K562 (cell line): ENCODE measurements at regions not wholly inside any gene's neighbourhood (a gene's known extent, or its start where the extent isn't known, plus 50 kb on each side); places are given as distances from the start of the nearest gene placed in this dataset.

Source experiments
- ARNT ChIP-seq, 2 experiments: fragments of 450-650 bp; IDR thresholded peaks; 2 replicates each; pipeline ENCODE4 v1.6.1; 2016; ENCODE audit warnings: mild to moderate bottlenecking in 1 of 2
- FOS ChIP-seq: IDR thresholded peaks from 3 replicates; pipeline ENCODE4 v1.6.1; 2011; ENCODE audit not compliant: insufficient read length; ENCODE audit errors: extremely low read depth
- JUN ChIP-seq, 2 experiments: sonication (generic) in 1 of 2; formaldehyde crosslinking in 1 of 2; IDR thresholded peaks; 2 replicates each; pipeline versions ENCODE4 v1.6.1 to v1.8.0; 2012 to 2022; ENCODE audit warnings: borderline replicate concordance in 2 of 2, mild to moderate bottlenecking in 2 of 2, improper control_type of control experiment in 1 of 2, low read depth in 1 of 2, low read length in 1 of 2, missing genetic modification reagents in 1 of 2
- MYBL2 ChIP-seq, 2 experiments: fragments of 450-650 bp in 1 of 2; sonication (generic) in 1 of 2; formaldehyde crosslinking in 1 of 2; IDR thresholded peaks; 2 replicates each; pipeline versions ENCODE4 v1.6.1 to v1.8.1; 2017 to 2022; ENCODE audit warnings: borderline replicate concordance in 1 of 2, inconsistent platforms in 1 of 2, low read depth in 1 of 2, mild to moderate bottlenecking in 1 of 2, missing genetic modification reagents in 1 of 2, moderate library complexity in 1 of 2
- POLR2AphosphoS5 ChIP-seq: IDR thresholded peaks from 2 replicates; pipeline ENCODE4 v1.6.1; 2011; ENCODE audit warnings: mild to moderate bottlenecking, low read depth, low read length, moderate library complexity; ENCODE audit not compliant: control insufficient read depth, insufficient read depth
- POU5F1 ChIP-seq: fragments of 150-350 bp; IDR thresholded peaks from 2 replicates; pipeline ENCODE4 v1.6.1; 2014; ENCODE audit warnings: borderline replicate concordance, low read length, low read depth, mild to moderate bottlenecking; ENCODE audit not compliant: partially characterized antibody
- TEAD1 ChIP-seq, 2 experiments: fragments of 450-650 bp in 1 of 2; sonication (generic) in 1 of 2; formaldehyde crosslinking; IDR thresholded peaks; 2 replicates each; pipeline versions ENCODE4 v1.4.0 to v1.8.0; 2020 to 2022; ENCODE audit warnings: mild to moderate bottlenecking in 2 of 2, missing genetic modification reagents in 1 of 2
- ZNF263 ChIP-seq: sonication (generic); formaldehyde crosslinking; IDR thresholded peaks from 2 replicates; pipeline ENCODE4 v1.8.0; 2022; ENCODE audit warnings: mild to moderate bottlenecking, missing genetic modification reagents, borderline replicate concordance
- ZNF354B ChIP-seq: fragments of 250-450 bp; sonication (Bioruptor Pico); IDR thresholded peaks from 2 replicates; pipeline ENCODE4 v1.4.0; 2020
- TF ChIP-seq, protein P1 (sequence below), 2 experiments: fragments of 450-650 bp; formaldehyde crosslinking in 1 of 2; IDR thresholded peaks; 2 replicates each; pipeline versions ENCODE4 v1.4.0 to v1.6.1; 2014 to 2020; ENCODE audit warnings: mild to moderate bottlenecking in 2 of 2, borderline replicate concordance in 1 of 2, low read depth in 1 of 2

DNA sequence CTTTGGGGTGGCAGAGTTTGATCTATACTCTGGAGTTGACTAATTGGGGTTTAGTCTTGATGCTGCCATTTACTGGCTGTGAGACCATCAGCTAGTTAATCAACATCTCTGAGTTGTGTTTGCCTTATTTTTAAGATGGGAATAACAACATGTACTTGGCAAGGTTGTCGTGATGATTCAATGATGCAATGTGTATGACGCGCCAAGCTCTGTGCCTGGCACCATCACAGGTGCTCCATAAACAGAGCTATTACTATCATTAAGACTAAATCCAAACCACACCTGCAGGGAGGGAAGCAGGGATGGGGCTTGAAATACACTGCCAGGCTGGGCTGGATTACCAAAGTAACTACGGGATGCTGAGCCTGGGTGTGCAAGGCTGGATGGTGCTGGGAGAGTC lies 60.1 kb upstream of the E2F3 start:
- TF ChIP-seq ARNT (IDR thresholded peaks at IDR 0.05) = no peak
- no peak for TF ChIP-seq JUN (IDR thresholded peaks at IDR 0.05; ENCODE audit: borderline replicate concordance, low read depth, low read length)
- no peak for TF ChIP-seq JUN (CRISPR knock-in tag; IDR thresholded peaks at IDR 0.05; ENCODE audit: borderline replicate concordance)
- TF ChIP-seq FOS = no peak
- no peak for TF ChIP-seq TEAD1 (CRISPR knock-in tag; IDR thresholded peaks at IDR 0.05)
- TF ChIP-seq, protein P1, sequence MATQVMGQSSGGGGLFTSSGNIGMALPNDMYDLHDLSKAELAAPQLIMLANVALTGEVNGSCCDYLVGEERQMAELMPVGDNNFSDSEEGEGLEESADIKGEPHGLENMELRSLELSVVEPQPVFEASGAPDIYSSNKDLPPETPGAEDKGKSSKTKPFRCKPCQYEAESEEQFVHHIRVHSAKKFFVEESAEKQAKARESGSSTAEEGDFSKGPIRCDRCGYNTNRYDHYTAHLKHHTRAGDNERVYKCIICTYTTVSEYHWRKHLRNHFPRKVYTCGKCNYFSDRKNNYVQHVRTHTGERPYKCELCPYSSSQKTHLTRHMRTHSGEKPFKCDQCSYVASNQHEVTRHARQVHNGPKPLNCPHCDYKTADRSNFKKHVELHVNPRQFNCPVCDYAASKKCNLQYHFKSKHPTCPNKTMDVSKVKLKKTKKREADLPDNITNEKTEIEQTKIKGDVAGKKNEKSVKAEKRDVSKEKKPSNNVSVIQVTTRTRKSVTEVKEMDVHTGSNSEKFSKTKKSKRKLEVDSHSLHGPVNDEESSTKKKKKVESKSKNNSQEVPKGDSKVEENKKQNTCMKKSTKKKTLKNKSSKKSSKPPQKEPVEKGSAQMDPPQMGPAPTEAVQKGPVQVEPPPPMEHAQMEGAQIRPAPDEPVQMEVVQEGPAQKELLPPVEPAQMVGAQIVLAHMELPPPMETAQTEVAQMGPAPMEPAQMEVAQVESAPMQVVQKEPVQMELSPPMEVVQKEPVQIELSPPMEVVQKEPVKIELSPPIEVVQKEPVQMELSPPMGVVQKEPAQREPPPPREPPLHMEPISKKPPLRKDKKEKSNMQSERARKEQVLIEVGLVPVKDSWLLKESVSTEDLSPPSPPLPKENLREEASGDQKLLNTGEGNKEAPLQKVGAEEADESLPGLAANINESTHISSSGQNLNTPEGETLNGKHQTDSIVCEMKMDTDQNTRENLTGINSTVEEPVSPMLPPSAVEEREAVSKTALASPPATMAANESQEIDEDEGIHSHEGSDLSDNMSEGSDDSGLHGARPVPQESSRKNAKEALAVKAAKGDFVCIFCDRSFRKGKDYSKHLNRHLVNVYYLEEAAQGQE (IDR thresholded peaks at IDR 0.05; ENCODE audit: borderline replicate concordance) = no peak
- TF ChIP-seq, protein P1 (CRISPR knock-in tag; IDR thresholded peaks at IDR 0.05; ENCODE audit: low read depth) = no peak
- TF ChIP-seq POLR2AphosphoS5 = no peak
- TF ChIP-seq MYBL2 (IDR thresholded peaks at IDR 0.05; ENCODE audit: low read depth) = no peak
- TF ChIP-seq MYBL2 (CRISPR knock-in tag; IDR thresholded peaks at IDR 0.05; ENCODE audit: borderline replicate concordance) = no peak
- TF ChIP-seq ZNF354B (CRISPR knock-in tag) = no peak
- TF ChIP-seq ZNF263 = no peak
- no peak for TF ChIP-seq POU5F1
